CD1c-positive myeloid dendritic cell (primary cell): ENCODE measurements at regions not wholly inside any gene's neighbourhood (a gene's known extent, or its start where the extent isn't known, plus 50 kb on each side); places are given as distances from the start of the nearest gene placed in this dataset.

Source experiments
- DNase-seq: peaks from one replicate; pipeline ENCODE4 v3.0.0-alpha.2; 2016; ENCODE audit errors: extremely low spot score

GRCh38 chr7:22962775-22963350, 51.1 kb downstream of the HYCC1 start:
- no peak for DNase-seq

- no peak for DNase-seq
Measured at GRCh38 chr7:22958742-22959141, 55.2 kb downstream of the HYCC1 start.

GRCh38 chr7:22954251-22954650, 59.7 kb downstream of the HYCC1 start:
- DNase-seq: no peak

- DNase-seq: no peak
Measured at GRCh38 chr7:22952306-22953015, 61.5 kb downstream of the HYCC1 start.

- no peak for DNase-seq
Measured at GRCh38 chr7:22949944-22950343, 64.0 kb downstream of the HYCC1 start.

- no peak for DNase-seq
Measured at GRCh38 chr7:22949221-22949620, 64.7 kb downstream of the HYCC1 start.

- no peak for DNase-seq
Measured at GRCh38 chr7:22948770-22949169, 65.2 kb downstream of the HYCC1 start.

GRCh38 chr7:22945584-22945983, 68.3 kb downstream of the HYCC1 start:
- DNase-seq: no peak

GRCh38 chr7:22944510-22944909, 69.4 kb downstream of the HYCC1 start:
- DNase-seq: no peak

- DNase-seq: no peak
Measured at GRCh38 chr7:22944022-22944421, 69.9 kb downstream of the HYCC1 start.

GRCh38 chr7:22942191-22942590, 71.7 kb downstream of the HYCC1 start:
- DNase-seq: no peak

GRCh38 chr7:22939842-22940241, 74.1 kb downstream of the HYCC1 start:
- DNase-seq: no peak

- no peak for DNase-seq
Measured at GRCh38 chr7:22937946-22938345, 76.0 kb downstream of the HYCC1 start.

- DNase-seq: no peak
Measured at GRCh38 chr7:22936246-22936645, 77.7 kb downstream of the HYCC1 start.

- no peak for DNase-seq
Measured at GRCh38 chr7:22935269-22935668, 78.7 kb downstream of the HYCC1 start.

- no peak for DNase-seq
Measured at GRCh38 chr7:22934473-22935065, 79.4 kb downstream of the HYCC1 start.

- DNase-seq: no peak
Measured at GRCh38 chr7:22934023-22934422, 79.9 kb downstream of the HYCC1 start.

GRCh38 chr7:22932896-22933295, 81.0 kb downstream of the HYCC1 start:
- no peak for DNase-seq

- DNase-seq: no peak
Measured at GRCh38 chr7:22931011-22931410, 82.9 kb downstream of the HYCC1 start.

- DNase-seq: no peak
Measured at GRCh38 chr7:22922307-22922706, 91.6 kb downstream of the HYCC1 start.

- DNase-seq: no peak
Measured at GRCh38 chr7:22921386-22922086, 92.4 kb downstream of the HYCC1 start.

GRCh38 chr7:22920672-22921071, 93.3 kb downstream of the HYCC1 start:
- DNase-seq: no peak

GRCh38 chr7:22913158-22913557, 90.5 kb upstream of the TOMM7 start:
- DNase-seq: no peak
